ENCODE measurements at regions not wholly inside any gene's neighbourhood (a gene's known extent, or its start where the extent isn't known, plus 50 kb on each side); places are given as distances from the start of the nearest gene placed in this dataset.
"Not testable (repeated sequence)": the region's sequence is repeated elsewhere in the genome, so short reads cannot be mapped to it uniquely, and the experiment has no call there.

GRCh38 chr3:148500881-148501280, 196.8 kb upstream of the AGTR1 start:
- no peak for DNase-seq (ENCODE audit: low spot score)

- no peak for DNase-seq (ENCODE audit: low spot score)
Measured at GRCh38 chr3:148510116-148510515, 187.6 kb upstream of the AGTR1 start.

- no peak for DNase-seq (ENCODE audit: low spot score)
Measured at GRCh38 chr3:148510561-148510960, 187.1 kb upstream of the AGTR1 start.

GRCh38 chr3:148512648-148513047, 185.1 kb upstream of the AGTR1 start:
- DNase-seq (ENCODE audit: low spot score), result no peak

GRCh38 chr3:148513096-148513543, 184.6 kb upstream of the AGTR1 start:
- DNase-seq (ENCODE audit: low spot score), result no peak

GRCh38 chr3:148518520-148518919, 179.2 kb upstream of the AGTR1 start:
- DNase-seq (ENCODE audit: low spot score), result no peak

GRCh38 chr3:148525621-148526020, 172.1 kb upstream of the AGTR1 start:
- not testable (repeated sequence) for DNase-seq (ENCODE audit: low spot score)

- no peak for DNase-seq (ENCODE audit: low spot score)
Measured at GRCh38 chr3:148528024-148528423, 169.7 kb upstream of the AGTR1 start.

GRCh38 chr3:148531836-148532235, 165.9 kb upstream of the AGTR1 start:
- DNase-seq (ENCODE audit: low spot score), result no peak

- DNase-seq (ENCODE audit: low spot score), result no peak
Measured at GRCh38 chr3:148532326-148532725, 165.4 kb upstream of the AGTR1 start.

- DNase-seq (ENCODE audit: low spot score), result no peak
Measured at GRCh38 chr3:148532774-148533173, 164.9 kb upstream of the AGTR1 start.

- DNase-seq (ENCODE audit: low spot score), result no peak
Measured at GRCh38 chr3:148534089-148534988, 163.4 kb upstream of the AGTR1 start.

- DNase-seq (ENCODE audit: low spot score), result no peak
Measured at GRCh38 chr3:148535001-148535400, 162.7 kb upstream of the AGTR1 start.

GRCh38 chr3:148540266-148540665, 157.4 kb upstream of the AGTR1 start:
- DNase-seq (ENCODE audit: low spot score), result no peak

- no peak for DNase-seq (ENCODE audit: low spot score)
Measured at GRCh38 chr3:148540851-148541250, 156.9 kb upstream of the AGTR1 start.

GRCh38 chr3:148546959-148547358, 150.7 kb upstream of the AGTR1 start:
- DNase-seq (ENCODE audit: low spot score), result no peak

- DNase-seq (ENCODE audit: low spot score), result no peak
Measured at GRCh38 chr3:148551767-148552260, 145.9 kb upstream of the AGTR1 start.

GRCh38 chr3:148554367-148554766, 143.3 kb upstream of the AGTR1 start:
- no peak for DNase-seq (ENCODE audit: low spot score)

GRCh38 chr3:148556664-148557063, 141.0 kb upstream of the AGTR1 start:
- DNase-seq (ENCODE audit: low spot score), result no peak

- not testable (repeated sequence) for DNase-seq (ENCODE audit: low spot score)
Measured at GRCh38 chr3:148577579-148577978, 120.1 kb upstream of the AGTR1 start.

GRCh38 chr3:148582126-148582525, 115.6 kb upstream of the AGTR1 start:
- no peak for DNase-seq (ENCODE audit: low spot score)

GRCh38 chr3:148583793-148584192, 113.9 kb upstream of the AGTR1 start:
- no peak for DNase-seq (ENCODE audit: low spot score)

GRCh38 chr3:148584438-148584837, 113.3 kb upstream of the AGTR1 start:
- DNase-seq (ENCODE audit: low spot score), result no peak

All from left forelimb (tissue), 1 donor.